ENCODE measurements at regions not wholly inside any gene's neighbourhood (a gene's known extent, or its start where the extent isn't known, plus 50 kb on each side); places are given as distances from the start of the nearest gene placed in this dataset.

DNA sequence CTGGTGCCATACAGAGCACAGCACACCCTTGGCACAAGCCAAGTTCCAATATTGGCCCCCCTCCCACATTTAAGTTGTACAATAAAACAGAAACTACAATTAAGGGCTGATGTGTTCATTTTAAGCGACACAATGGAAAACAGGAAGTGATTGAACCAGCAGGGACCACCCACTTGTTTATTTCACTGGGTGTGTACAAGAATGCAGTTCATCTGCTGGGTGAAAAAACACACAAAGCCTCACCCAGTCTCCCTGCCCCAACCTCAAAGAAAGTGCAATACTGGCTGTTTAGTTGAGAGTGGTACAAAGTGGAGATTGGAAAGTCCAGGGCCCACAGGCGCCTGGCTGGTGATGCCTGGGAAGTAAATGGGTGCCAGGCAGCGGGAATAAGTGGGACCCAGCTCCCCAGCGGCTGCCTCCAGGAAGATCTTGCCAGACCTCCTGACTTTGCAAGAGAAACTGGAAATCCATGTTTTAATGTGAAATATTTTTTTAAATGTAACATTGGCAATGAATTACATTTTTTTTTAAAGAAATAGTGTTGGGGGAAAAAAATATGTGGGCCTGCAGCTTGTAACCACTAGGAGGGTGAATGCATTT, 322.1 kb downstream of the ZNF536 start:
- Histone ChIP-seq H3K9me3 (no peaks in the 10 kb centered on the region), H3K27ac (no peak overlapping the region), H3K27me3 (peaks cover 0 to 36% (median 20%) of the 10 kb centered on the region in 7 donors), H3K4me1 (peaks cover 0 to 17% (median 0%) of the 10 kb centered on the region in 9 donors), H3K36me3 (no peaks in the 10 kb centered on the region), H3K4me3 (no peak overlapping the region)
- ATAC-seq, result no peak
- intact Hi-C loops (cut with DNase I), result loop anchor here in 1 of 10 donors (10.0 kb wide), 1 partner anchor 861 kb away; no protein-coding TSS in a partner anchor
- whole genome bisulfite sequencing, 2 donors, result 82 to 86% methylated on average over 4 of the region's 4 CpGs
- no peak for DNase-seq
- no peak for TF ChIP-seq CTCF (IDR thresholded peaks at IDR 0.05)

DNA sequence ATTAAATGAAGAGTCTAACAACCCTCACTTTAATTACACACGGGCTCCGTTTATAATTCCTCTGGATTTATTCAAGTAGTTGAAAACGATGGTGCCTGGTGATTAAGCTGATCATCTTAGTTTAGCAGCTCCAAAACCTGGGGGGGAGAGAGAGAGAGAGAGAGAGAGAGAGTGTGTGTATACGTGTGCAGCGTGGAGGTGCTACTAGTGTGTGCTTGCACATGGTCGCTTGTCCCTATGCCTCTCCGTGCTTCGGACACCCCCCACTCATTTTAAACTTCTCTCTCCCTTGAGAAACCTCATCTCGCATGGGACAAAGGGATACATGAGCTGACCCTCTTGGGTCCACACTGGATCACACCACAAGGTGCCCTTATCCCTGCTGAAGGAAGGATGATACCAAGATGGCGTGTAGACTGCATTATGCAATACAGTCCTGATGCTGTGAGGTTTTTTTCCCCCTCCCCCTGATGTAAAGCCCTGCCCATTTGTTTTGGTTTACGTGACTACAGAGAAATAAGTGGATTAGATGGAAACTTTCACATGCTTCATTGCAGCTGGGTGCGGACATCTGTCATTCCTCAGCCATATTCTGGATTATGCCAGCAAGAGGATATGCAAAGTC, 320.8 kb downstream of the ZNF536 start:
- H3K27ac ChIP-seq, result peak overlapping the region in 2 of 10 donors; percentile 26 to 56
- no peak for TF ChIP-seq CTCF (IDR thresholded peaks at IDR 0.05)
- H3K27me3 ChIP-seq, result peaks cover 0 to 43% (median 20%) of the 10 kb centered on the region in 7 donors
- no peaks in the 10 kb centered on the region for H3K9me3 ChIP-seq
- H3K36me3 ChIP-seq, result no peaks in the 10 kb centered on the region
- intact Hi-C loops (cut with DNase I), result loop anchor here in 1 of 10 donors (10.0 kb wide), 1 partner anchor 862 kb away; no protein-coding TSS in a partner anchor
- no peak for DNase-seq
- H3K4me3 ChIP-seq, result peak overlapping the region in 7 of 10 donors; percentile 15 to 50 (median 42)
- peaks cover 0 to 17% (median 0%) of the 10 kb centered on the region in 9 donors for H3K4me1 ChIP-seq
- 65% methylated on average over 12 of the region's 12 CpGs for WGBS, 2 donors
- ATAC-seq, result peak in 1 of 8 donors; percentile 9

DNA sequence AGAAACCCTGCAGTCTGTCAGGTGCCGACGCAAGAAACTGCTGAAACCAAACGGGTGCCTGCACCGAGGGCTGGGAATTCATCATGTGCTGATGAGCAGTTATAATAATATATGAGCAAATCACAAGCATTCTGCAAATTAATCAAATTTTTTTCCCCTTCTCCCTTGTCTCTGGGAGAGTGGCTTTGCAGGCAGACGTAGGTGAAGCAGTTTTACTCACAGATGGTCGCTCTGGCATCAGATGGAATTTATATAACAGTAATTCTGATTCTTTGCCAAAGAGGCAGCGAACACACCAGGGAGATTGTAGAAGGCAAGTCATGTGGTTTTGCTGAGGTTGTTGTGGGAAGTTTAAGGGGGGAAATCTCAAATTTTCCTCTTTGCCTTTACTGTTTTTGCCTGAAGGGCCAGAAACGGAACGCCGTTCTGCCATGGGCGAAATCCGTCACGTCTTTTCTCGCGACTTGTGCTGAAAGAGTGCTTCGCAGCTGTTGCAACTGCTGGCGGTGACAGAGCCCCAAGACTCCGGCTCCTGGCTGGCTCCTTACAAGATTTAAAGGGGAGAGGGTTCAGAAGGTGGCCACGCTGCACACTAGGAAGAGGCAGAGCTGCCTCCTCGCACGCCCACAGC, 320.1 kb downstream of the ZNF536 start:
- peak overlapping the region in 9 of 10 donors; percentile 1 to 50 (median 38) for H3K4me3 ChIP-seq
- peak in 4 of 8 donors; percentile 27 to 44 (median 30) for ATAC-seq
- H3K27me3 ChIP-seq, result peaks cover 0 to 48% (median 25%) of the 10 kb centered on the region in 7 donors
- DNase-seq, result no peak
- no peaks in the 10 kb centered on the region for H3K36me3 ChIP-seq
- H3K4me1 ChIP-seq, result peaks cover 0 to 19% (median 0%) of the 10 kb centered on the region in 9 donors
- intact Hi-C loops (cut with DNase I), result loop anchor here in 1 of 10 donors (10.0 kb wide), 1 partner anchor 863 kb away; no protein-coding TSS in a partner anchor
- no peaks in the 10 kb centered on the region for H3K9me3 ChIP-seq
- 25 to 36% methylated on average over 21 of the region's 21 CpGs for WGBS, 2 donors
- H3K27ac ChIP-seq, result peak overlapping the region in 2 of 10 donors; percentile 26 to 56
- TF ChIP-seq CTCF (IDR thresholded peaks at IDR 0.05), result no peak

GRCh38 chr19:30691819-30692166, 319.6 kb downstream of the ZNF536 start:
- TF ChIP-seq CTCF (IDR thresholded peaks at IDR 0.05), result no peak
- DNase-seq (no peak), ATAC-seq (no peak)
- Histone ChIP-seq H3K9me3 (no peaks in the 10 kb centered on the region), H3K4me1 (peaks cover 0 to 24% (median 0%) of the 10 kb centered on the region in 9 donors), H3K36me3 (no peaks in the 10 kb centered on the region), H3K27ac (peak overlapping the region in 1 of 10 donors; percentile 1), H3K27me3 (peaks cover 0 to 53% (median 30%) of the 10 kb centered on the region in 7 donors), H3K4me3 (peak overlapping the region in 6 of 10 donors; percentile 1 to 50 (median 42))
- 47 to 53% methylated on average over 10 of the region's 10 CpGs for WGBS, 2 donors
- intact Hi-C loops (cut with DNase I), result loop anchor here in 1 of 10 donors (10.0 kb wide), 1 partner anchor 863 kb away; no protein-coding TSS in a partner anchor
